Ishikawa (cell line): ENCODE measurements at regions not wholly inside any gene's neighbourhood (a gene's known extent, or its start where the extent isn't known, plus 50 kb on each side); places are given as distances from the start of the nearest gene placed in this dataset.

Experiments
- EGR1 ChIP-seq: IDR thresholded peaks from 2 replicates; pipeline ENCODE4 v1.6.1; 2012
- EP300 ChIP-seq: IDR thresholded peaks from 2 replicates; pipeline ENCODE4 v1.6.1; 2012; ENCODE audit warnings: borderline replicate concordance
- RAD21 ChIP-seq: IDR thresholded peaks from 2 replicates; pipeline ENCODE4 v1.6.1; 2012; ENCODE audit warnings: low read depth
- TAF1 ChIP-seq: IDR thresholded peaks from 2 replicates; pipeline ENCODE4 v1.6.1; 2012; ENCODE audit warnings: low read depth, mild to moderate bottlenecking
- TCF12 ChIP-seq: IDR thresholded peaks from 2 replicates; pipeline ENCODE4 v1.6.1; 2012; ENCODE audit warnings: low read depth
- TEAD4 ChIP-seq: IDR thresholded peaks from 2 replicates; pipeline ENCODE4 v1.6.1; 2012
- YY1 ChIP-seq: IDR thresholded peaks from 2 replicates; pipeline ENCODE4 v1.6.1; 2012; ENCODE audit warnings: low read depth
- ZBTB7A ChIP-seq: IDR thresholded peaks from 2 replicates; pipeline ENCODE4 v1.6.1; 2012; ENCODE audit warnings: low read depth
- TF ChIP-seq, protein P1 (sequence below): IDR thresholded peaks from 2 replicates; pipeline ENCODE4 v1.6.1; 2012

GRCh38 chr2:190755772-190756415 lies 107.0 kb downstream of the NAB1 start:
- TF ChIP-seq YY1 (no peak), RAD21 (no peak), EP300 (no peak), TCF12 (no peak), TAF1 (no peak), EGR1 (no peak), ZBTB7A (no peak), TEAD4 (no peak)
- TF ChIP-seq, protein P1, sequence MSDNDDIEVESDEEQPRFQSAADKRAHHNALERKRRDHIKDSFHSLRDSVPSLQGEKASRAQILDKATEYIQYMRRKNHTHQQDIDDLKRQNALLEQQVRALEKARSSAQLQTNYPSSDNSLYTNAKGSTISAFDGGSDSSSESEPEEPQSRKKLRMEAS, result no peak
